Muscle layer of duodenum (tissue), 2 donors: ENCODE measurements at regions not wholly inside any gene's neighbourhood (a gene's known extent, or its start where the extent isn't known, plus 50 kb on each side); places are given as distances from the start of the nearest gene placed in this dataset.
"Not testable (repeated sequence)": the region's sequence is repeated elsewhere in the genome, so short reads cannot be mapped to it uniquely, and the experiment has no call there.

ENCODE experiments used
- H3K27ac ChIP-seq: one replicate; pipeline ENCODE4 v1.7.0; 2013; ENCODE audit warnings: mild to moderate bottlenecking, low read length
- H3K27me3 ChIP-seq: one replicate; pipeline ENCODE4 v1.7.0; 2013; ENCODE audit warnings: low read depth, mild to moderate bottlenecking, control low read depth, low read length
- H3K36me3 ChIP-seq, 2 donors: one replicate each; pipeline ENCODE4 v1.7.0; 2013; ENCODE audit warnings: low read length in 2 of 2, control low read depth in 1 of 2, mild to moderate bottlenecking in 1 of 2; ENCODE audit not compliant: insufficient read depth in 2 of 2, control insufficient read depth in 1 of 2
- H3K4me1 ChIP-seq, 2 donors: one replicate each; pipeline ENCODE4 v1.7.0; 2013; ENCODE audit warnings: low read length in 2 of 2, mild to moderate bottlenecking in 2 of 2, control low read depth in 1 of 2, moderate library complexity in 1 of 2; ENCODE audit not compliant: insufficient read depth in 2 of 2, control insufficient read depth in 1 of 2
- H3K4me3 ChIP-seq, 2 donors: one replicate each; pipeline ENCODE4 v1.7.0; 2013; ENCODE audit warnings: low read length in 2 of 2, low read depth in 1 of 2, mild to moderate bottlenecking in 1 of 2
- H3K9me3 ChIP-seq, 2 donors: one replicate each; pipeline ENCODE4 v1.7.0; 2013; ENCODE audit warnings: low read length in 2 of 2, control low read depth in 1 of 2, mild to moderate bottlenecking in 1 of 2; ENCODE audit not compliant: control insufficient read depth in 1 of 2
- donor health status: healthy.

DNA sequence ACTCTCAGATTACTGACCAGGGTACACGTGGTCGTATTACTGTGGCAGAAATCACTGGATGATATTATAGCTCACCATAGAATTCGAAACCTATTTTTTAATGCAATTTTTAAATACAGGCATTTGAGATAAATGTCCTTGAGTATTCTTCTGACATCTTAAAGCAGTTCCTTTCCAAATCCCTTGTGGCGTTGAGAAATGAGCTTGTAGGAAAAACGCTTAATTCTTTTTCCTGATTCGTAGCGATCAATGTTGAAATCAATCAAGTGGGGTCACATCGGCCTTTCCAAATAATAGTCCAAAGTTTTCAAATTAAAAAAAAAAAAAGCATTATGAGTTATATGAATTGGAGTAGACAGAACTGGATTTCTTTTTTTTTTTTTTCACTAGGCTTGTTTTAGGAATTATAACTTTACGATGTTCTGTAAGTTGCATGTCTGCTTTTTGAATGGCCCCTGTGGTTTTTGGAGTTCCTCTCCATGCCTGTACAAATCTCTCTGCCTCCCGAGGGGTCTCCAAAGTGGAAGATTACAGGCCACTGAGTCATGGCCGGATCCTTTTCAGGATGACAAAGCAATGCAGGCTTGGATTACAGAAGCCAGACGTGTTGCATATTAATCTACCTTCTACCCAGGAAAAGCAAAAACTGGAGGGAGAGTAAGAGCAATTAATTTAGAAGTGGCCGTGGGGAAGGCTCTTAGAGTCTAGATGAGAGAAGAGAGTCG lies 226.1 kb downstream of the SHOX start:
- H3K9me3 ChIP-seq, result peaks cover 0 to 3% of the 10 kb centered on the region in 2 donors
- H3K4me1 ChIP-seq, result no peaks in the 10 kb centered on the region
- H3K36me3 ChIP-seq, result no peaks in the 10 kb centered on the region
- no peaks in the 10 kb centered on the region for H3K27me3 ChIP-seq
- H3K4me3 ChIP-seq, result no peak overlapping the region
- no peak overlapping the region for H3K27ac ChIP-seq

DNA sequence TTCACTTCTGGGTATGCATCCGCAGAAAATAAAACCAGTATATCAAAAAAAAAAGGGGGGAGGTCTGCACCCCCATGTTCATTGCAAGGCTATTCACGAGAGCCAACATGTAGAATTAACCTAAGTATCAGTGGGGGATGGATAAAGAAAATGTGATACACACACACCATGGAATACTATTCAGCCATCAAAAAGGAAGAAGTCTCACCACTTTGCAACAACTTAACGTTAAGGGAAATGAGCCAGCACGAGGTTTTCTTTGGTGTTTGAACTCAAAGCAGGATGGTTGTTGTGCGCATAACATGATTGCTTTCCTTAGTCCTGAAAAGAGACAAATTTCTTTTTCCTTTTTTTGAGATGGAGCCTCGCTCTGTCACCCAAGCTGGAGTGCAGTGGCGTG lies 222.7 kb downstream of the SHOX start:
- Histone ChIP-seq H3K4me3 (no peak overlapping the region), H3K27ac (no peak overlapping the region), H3K4me1 (no peaks in the 10 kb centered on the region), H3K27me3 (no peaks in the 10 kb centered on the region), H3K9me3 (peaks cover 0 to 3% of the 10 kb centered on the region in 2 donors), H3K36me3 (no peaks in the 10 kb centered on the region)

DNA sequence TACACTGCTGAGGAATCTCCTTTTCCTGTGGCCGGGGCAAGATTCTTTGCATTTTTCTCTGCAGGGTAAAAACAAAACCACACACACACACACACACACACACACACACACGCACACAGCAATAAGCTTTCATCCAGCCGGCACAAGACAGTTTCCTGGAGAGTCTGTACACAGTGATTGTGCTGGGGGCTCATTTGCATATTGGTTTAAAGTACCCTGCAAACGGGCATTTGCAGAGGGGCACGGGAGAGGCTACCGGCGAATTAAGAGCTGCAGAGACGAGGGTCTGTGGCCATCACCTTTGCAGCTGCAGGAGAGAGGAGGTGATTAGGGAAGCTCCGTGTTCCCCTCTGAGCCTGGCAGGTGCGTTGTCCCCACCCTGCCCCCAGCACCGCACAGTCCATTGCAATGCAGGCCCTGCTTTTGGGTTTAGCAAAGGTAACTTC lies 219.9 kb downstream of the SHOX start:
- H3K27me3 ChIP-seq, result no peaks in the 10 kb centered on the region
- peaks cover 0 to 3% of the 10 kb centered on the region in 2 donors for H3K9me3 ChIP-seq
- H3K4me1 ChIP-seq, result no peaks in the 10 kb centered on the region
- no peaks in the 10 kb centered on the region for H3K36me3 ChIP-seq
- H3K4me3 ChIP-seq, result no peak overlapping the region
- no peak overlapping the region for H3K27ac ChIP-seq

DNA sequence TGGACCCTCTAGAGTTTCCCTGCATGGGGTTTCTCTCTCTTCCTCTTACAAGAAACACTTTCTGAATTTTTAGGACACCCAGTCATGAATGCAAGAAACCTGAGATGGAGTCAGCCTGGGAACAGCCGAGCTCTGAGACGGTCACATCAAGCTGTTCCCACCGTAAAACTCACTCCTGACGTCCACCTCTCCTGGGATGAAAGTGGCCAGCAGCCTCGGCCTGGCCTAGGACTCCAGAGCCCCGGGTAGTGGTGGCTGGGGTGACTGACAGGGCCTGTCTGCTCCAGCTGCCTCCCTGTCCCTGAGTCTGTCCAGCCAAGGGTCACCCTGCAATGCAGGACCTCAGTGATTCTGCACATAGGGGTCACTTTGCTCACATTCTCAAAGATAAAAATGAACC lies 217.8 kb downstream of the SHOX start:
- Histone ChIP-seq H3K36me3 (no peaks in the 10 kb centered on the region), H3K27ac (no peak overlapping the region), H3K9me3 (no peaks in the 10 kb centered on the region)

DNA sequence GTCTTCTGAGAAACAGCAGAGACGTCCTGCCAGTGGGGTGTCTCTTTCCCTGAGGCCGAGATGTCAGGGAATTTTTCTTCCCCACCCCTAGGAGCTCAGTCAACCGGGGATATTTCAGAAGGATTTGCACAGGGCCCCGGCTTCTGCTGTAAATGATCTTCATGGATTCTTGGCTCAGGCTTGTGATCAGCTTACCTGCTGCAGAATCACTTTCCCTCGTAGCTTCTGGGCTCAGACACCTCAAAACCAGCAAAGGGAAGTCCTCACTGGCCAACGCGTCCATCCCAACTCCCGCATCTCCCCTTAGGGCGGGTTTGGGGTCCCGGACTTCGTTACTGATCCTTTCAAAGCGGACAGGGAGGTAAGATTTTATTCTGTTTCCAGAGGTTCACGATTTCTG lies 212.7 kb downstream of the SHOX start:
- H3K9me3 ChIP-seq, result no peaks in the 10 kb centered on the region
- no peaks in the 10 kb centered on the region for H3K4me1 ChIP-seq
- H3K27me3 ChIP-seq, result no peaks in the 10 kb centered on the region
- H3K36me3 ChIP-seq, result no peaks in the 10 kb centered on the region
- H3K27ac ChIP-seq, result no peak overlapping the region
- no peak overlapping the region for H3K4me3 ChIP-seq

More for the DNA sequence above, 217.8 kb downstream of the SHOX start:
- no peaks in the 10 kb centered on the region for H3K4me1 ChIP-seq
- no peak overlapping the region for H3K4me3 ChIP-seq
- H3K27me3 ChIP-seq, result no peaks in the 10 kb centered on the region

DNA sequence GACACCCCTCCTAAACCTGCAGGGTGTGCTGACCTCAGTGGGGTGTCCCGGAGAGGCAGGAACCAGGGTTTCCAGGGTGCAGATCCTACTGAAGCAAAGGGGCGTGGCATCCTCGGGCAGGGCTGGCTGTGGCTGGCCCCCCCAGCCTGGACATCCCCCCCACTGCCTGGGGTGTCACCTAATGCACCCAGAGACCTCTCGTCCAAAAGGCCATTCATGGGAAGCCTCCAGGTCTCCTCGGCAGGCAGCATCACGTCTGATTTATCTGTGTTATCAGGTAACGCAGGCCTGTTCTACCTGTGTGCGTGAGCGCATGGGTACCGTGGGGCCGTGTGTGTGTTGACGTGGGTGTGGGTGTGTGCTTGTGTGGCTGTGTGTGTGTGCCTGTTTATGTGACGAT lies 210.0 kb downstream of the SHOX start:
- H3K27ac ChIP-seq, result no peak overlapping the region
- peaks cover 6 to 7% of the 10 kb centered on the region in 2 donors for H3K9me3 ChIP-seq
- H3K36me3 ChIP-seq, result no peaks in the 10 kb centered on the region
- H3K4me1 ChIP-seq, result no peaks in the 10 kb centered on the region
- no peaks in the 10 kb centered on the region for H3K27me3 ChIP-seq
- no peak overlapping the region for H3K4me3 ChIP-seq

DNA sequence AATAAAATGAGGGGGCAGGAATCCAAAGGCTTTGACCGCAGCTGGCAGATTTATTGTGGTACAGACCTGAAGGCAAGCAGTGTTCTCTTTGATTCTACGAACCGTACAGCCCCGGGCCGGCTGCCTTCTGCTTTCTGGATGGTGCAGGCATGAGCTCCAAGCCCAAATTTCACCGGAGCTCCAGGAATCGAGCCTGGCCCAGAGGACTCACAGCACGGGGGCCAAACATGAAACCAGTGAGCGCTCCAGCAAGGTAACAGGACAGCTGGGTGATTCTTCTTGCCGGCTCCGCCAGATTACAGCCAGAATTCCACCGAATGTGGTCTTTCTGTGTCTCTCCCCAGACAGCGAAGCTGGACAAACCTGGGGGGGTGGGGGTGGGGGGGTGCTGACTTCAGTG lies 208.1 kb downstream of the SHOX start:
- H3K4me3 ChIP-seq, H3K27ac ChIP-seq, H3K36me3 ChIP-seq, H3K27me3 ChIP-seq, H3K4me1 ChIP-seq: not testable (repeated sequence)
- peaks cover 7 to 12% of the 10 kb centered on the region in 2 donors for H3K9me3 ChIP-seq

DNA sequence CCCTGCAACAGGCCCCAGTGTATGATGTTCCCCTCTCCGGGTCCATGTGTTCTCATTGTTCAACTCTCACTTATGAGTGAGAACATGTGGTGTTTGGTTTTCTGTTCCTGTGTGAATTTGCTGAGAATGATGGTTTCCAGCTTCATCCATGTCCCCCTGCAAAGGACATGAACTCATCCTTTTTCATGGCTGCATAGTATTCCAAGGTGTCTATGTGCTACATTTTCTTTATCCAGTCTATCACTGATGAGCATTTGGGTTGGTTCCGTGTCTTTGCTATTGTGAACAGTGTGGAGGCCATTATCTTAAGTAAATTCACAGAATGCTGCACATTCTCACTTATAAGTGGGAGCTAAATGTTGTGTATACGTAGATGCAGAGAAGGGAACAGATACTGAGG lies 205.3 kb downstream of the SHOX start:
- peaks cover 7 to 20% of the 10 kb centered on the region in 2 donors for H3K9me3 ChIP-seq
- H3K4me3 ChIP-seq, H3K27ac ChIP-seq: not testable (repeated sequence)

DNA sequence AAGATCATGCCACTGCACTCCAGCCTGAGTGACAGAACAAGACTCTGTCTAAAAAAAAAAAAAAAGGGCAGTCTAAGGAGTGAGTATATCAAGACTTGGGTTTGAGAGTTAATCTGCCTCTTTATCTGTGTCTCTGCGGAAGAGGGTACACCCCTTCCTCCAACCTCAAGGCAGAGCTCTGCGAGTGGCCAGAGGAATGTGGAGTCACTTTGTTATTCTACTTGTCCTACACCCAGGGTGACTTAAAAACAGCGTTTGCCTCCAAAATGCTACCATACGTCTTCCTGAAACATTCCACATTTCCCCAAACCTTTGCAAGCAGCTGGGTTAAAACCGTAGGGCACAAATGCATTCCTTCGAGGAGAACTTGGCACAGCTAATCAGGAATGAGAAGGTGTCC lies 199.9 kb downstream of the SHOX start:
- Histone ChIP-seq H3K36me3 (no peaks in the 10 kb centered on the region), H3K4me3 (no peak overlapping the region), H3K27ac (no peak overlapping the region), H3K9me3 (peaks cover 0 to 14% of the 10 kb centered on the region in 2 donors), H3K4me1 (no peaks in the 10 kb centered on the region), H3K27me3 (no peaks in the 10 kb centered on the region)

More for the DNA sequence above, 205.3 kb downstream of the SHOX start:
- not testable (repeated sequence) for H3K27me3 ChIP-seq, H3K4me1 ChIP-seq, H3K36me3 ChIP-seq

DNA sequence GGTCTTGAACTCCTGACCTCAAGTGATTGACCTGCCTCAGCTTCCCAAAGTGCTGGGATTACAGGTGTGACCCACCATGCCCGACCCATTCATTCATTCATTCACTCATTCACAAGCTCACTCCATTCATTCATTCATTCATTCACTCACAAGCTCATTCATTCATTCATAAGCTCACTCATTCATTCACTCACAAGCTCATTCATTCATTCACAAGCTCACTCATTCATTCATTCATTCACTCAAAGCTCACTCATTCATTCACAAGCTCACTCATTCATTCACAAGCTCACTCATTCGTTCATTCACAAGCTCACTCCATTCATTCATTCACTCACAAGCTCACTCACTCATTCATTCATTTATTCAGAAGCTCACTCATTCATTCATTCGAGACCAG lies 198.6 kb downstream of the SHOX start:
- Histone ChIP-seq H3K27ac (no peak overlapping the region), H3K4me3 (no peak overlapping the region), H3K36me3 (no peaks in the 10 kb centered on the region), H3K4me1 (no peaks in the 10 kb centered on the region), H3K9me3 (peaks cover 0 to 11% of the 10 kb centered on the region in 2 donors), H3K27me3 (no peaks in the 10 kb centered on the region)

DNA sequence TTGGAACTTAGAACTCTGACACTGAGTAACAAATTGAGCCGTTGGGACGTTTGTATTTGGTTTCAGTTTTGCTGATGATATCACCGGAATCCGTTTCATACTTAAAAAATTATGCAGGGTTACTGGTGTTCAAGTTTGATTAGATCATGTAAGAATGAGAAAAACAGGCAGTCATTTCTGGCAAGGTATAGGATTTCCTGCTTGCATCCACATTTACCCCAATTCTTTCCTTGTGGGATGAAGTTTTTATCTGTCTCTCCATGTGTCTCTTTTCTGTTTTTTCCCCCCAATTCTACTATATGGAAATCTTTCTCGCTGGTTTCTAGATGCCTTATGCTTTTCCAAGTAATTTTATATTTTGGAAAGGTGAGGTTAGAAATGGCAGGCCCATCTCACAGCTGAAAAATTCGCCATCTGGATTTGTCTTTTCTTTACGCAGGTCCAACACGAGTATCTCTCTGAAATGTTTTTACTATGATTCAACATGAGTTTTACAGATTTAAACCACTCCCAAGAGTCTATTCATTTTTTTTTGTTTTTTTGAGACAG lies 197.9 kb downstream of the SHOX start:
- Histone ChIP-seq H3K9me3 (peaks cover 0 to 6% of the 10 kb centered on the region in 2 donors), H3K4me3 (no peak overlapping the region), H3K27ac (no peak overlapping the region), H3K36me3 (no peaks in the 10 kb centered on the region), H3K4me1 (no peaks in the 10 kb centered on the region), H3K27me3 (no peaks in the 10 kb centered on the region)

DNA sequence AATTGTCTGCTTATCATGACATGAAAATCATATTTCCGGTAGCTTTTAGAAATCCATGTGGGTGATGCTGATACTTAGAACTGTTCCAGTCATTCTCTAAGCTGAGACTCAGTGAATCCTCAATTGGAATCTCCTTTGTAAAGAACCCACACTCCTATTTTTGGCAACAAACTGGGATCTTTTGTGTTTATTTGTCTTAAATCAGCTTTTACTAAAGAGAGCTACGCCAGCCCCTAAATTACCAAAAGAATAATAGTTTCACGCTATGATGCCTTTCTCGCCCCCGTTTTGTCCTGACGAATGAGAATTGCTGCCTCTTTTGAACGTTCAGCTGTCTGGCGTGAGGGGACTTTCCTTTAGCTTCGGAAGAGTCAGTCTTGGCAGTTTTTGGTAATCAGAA lies 195.9 kb downstream of the SHOX start:
- Histone ChIP-seq H3K27ac (no peak overlapping the region), H3K36me3 (no peaks in the 10 kb centered on the region), H3K27me3 (no peaks in the 10 kb centered on the region), H3K9me3 (peaks cover 0 to 2% of the 10 kb centered on the region in 2 donors), H3K4me3 (no peak overlapping the region), H3K4me1 (no peaks in the 10 kb centered on the region)
